Omental fat pad (tissue), 3 donors: ENCODE measurements at regions not wholly inside any gene's neighbourhood (a gene's known extent, or its start where the extent isn't known, plus 50 kb on each side); places are given as distances from the start of the nearest gene placed in this dataset.

Experiments used
- ATAC-seq: fragments of 150-250 bp; one replicate; pipeline ENCODE4 v1.9.1; 2016; ENCODE audit warnings: mild to moderate bottlenecking, moderate library complexity; ENCODE audit not compliant: low FRiP score
- DNase-seq: peaks from one replicate; pipeline ENCODE4 v3.0.0-alpha.2; 2019; ENCODE audit warnings: low spot score
- TF ChIP-seq, protein P1 (sequence below), 3 donors: fragments of 450-650 bp; IDR thresholded peaks; one replicate each; pipeline ENCODE4 v1.5.1; 2016 to 2017; ENCODE audit warnings: antibody characterized with exemption in 3 of 3, mild to moderate bottlenecking in 3 of 3, moderate library complexity in 2 of 3

DNA sequence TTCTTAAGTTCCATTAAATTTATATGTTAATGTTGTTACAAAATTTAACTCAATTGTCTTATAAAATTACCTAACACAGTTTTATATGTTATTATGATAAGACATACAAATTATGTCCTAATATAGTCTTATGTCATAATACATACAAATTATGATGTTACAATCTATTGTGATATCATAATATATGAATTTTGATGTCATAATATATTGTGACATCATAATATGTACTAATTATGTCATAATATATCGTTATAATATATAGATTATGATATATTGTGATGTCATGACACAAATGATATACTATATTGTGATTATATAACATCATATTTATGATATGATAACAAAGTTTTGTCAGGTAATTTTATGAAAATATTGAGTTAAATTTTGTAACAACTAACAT, 1789.6 kb downstream of the TP53TG3F start:
- DNase-seq (no peak), ATAC-seq (no peak)
- TF ChIP-seq, protein P1, sequence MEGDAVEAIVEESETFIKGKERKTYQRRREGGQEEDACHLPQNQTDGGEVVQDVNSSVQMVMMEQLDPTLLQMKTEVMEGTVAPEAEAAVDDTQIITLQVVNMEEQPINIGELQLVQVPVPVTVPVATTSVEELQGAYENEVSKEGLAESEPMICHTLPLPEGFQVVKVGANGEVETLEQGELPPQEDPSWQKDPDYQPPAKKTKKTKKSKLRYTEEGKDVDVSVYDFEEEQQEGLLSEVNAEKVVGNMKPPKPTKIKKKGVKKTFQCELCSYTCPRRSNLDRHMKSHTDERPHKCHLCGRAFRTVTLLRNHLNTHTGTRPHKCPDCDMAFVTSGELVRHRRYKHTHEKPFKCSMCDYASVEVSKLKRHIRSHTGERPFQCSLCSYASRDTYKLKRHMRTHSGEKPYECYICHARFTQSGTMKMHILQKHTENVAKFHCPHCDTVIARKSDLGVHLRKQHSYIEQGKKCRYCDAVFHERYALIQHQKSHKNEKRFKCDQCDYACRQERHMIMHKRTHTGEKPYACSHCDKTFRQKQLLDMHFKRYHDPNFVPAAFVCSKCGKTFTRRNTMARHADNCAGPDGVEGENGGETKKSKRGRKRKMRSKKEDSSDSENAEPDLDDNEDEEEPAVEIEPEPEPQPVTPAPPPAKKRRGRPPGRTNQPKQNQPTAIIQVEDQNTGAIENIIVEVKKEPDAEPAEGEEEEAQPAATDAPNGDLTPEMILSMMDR (IDR thresholded peaks at IDR 0.05) = no peak

DNA sequence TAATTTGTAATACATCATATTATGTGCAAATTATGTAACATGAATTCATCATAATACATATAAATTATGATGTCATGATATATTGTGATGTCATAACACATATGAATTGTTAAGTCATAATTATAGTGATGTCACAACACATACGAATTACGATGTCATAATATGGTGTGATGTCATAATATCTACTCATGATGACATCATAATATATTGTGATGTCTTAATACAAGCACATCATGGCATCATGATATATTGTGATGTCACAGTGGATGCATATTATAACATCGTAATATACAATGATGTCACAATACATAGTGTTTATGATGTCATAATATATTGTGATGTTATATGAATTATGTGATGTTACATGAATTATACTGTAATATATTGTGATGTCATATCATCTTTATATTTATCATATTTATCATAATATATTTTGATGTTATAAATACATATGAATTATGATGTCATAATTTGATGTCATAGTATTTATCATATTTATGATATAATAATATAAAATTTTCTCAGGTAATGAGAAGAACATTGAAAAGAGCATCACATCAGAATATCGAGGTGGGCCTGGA, 1793.0 kb downstream of the TP53TG3F start:
- ATAC-seq (no peak), DNase-seq (no peak)
- TF ChIP-seq, protein P1 (IDR thresholded peaks at IDR 0.05) = no peak

- TF ChIP-seq, protein P1 (IDR thresholded peaks at IDR 0.05) = no peak
Measured at GRCh38 chr16:35255186-35255803, 1795.9 kb downstream of the TP53TG3F start.

GRCh38 chr16:35255816-35256215, 1796.4 kb downstream of the TP53TG3F start:
- no peak for ATAC-seq

More at GRCh38 chr16:35255186-35255803, 1795.9 kb downstream of the TP53TG3F start:
- no peak for DNase-seq
- no peak for ATAC-seq

DNA sequence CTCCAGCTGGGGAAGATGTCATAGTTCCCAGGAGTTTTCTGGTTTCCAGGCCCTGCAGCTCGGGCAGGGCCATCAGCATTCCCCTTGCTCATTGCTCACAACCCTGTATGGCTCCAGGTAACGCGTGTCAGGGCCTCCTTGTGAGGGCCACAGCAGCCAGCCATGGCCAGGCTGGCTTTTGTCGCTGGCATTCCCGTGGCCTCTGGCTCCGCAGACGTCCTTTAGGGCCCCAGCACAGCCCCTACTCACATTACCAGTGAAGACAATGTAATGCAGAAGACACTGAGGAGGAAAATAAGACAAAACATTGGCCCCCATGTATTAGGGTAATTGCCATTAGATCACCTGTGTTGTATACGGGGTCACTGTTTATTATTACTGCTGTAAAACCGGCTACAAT, 1799.0 kb downstream of the TP53TG3F start:
- DNase-seq = no peak
- TF ChIP-seq, protein P1 (IDR thresholded peaks at IDR 0.05) = no peak
- ATAC-seq = no peak

More at GRCh38 chr16:35255816-35256215, 1796.4 kb downstream of the TP53TG3F start:
- no peak for DNase-seq
- TF ChIP-seq, protein P1 (IDR thresholded peaks at IDR 0.05) = no peak

- no peak for ATAC-seq
- TF ChIP-seq, protein P1 (IDR thresholded peaks at IDR 0.05) = no peak
- DNase-seq = no peak
Measured at GRCh38 chr16:35295856-35296255, 1836.4 kb downstream of the TP53TG3F start.
